ENCODE measurements at regions not wholly inside any gene's neighbourhood (a gene's known extent, or its start where the extent isn't known, plus 50 kb on each side); places are given as distances from the start of the nearest gene placed in this dataset.

DNA sequence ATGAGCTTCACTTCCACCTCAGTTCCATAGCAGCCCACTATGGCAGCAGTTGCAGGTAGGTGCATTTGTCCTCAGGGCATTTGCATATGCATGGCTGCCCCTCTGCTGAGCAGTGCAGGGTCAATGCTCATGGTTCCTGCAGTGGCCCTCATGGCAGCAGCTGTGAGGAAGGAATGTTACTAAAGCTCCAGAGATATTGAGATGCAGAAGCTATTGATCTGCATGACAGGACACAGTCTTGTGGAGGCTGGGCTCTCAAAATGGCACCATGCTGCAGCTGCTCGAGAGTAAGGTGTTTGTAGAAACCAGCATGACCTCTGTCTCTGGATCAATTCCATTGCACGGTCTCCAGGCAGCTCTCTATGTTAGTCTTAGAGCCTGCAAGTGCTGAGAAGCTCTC is 179.2 kb upstream of the PCDH18 start:
- ATAC-seq (ENCODE audit: insufficient read depth, low read depth), result no peak
- no peak overlapping the region for H3K4me3 ChIP-seq (ENCODE audit: low read depth in 1 of 2, low read length in 2 of 2)
- H3K27ac ChIP-seq (ENCODE audit: low read length), result no peak overlapping the region
- H3K36me3 ChIP-seq (ENCODE audit: insufficient read depth, low read length), result no peaks in the 10 kb centered on the region
- no peak for DNase-seq
- H3K79me2 ChIP-seq (ENCODE audit: insufficient read depth, low read length), result no peaks in the 10 kb centered on the region
- H3K4me1 ChIP-seq (ENCODE audit: insufficient read depth, low read length), result no peaks in the 10 kb centered on the region
- H3K27me3 ChIP-seq (ENCODE audit: insufficient read depth, low read length, poor library complexity), result no peaks in the 10 kb centered on the region
- no peak overlapping the region for H2AFZ ChIP-seq (ENCODE audit: low read depth, low read length)
- no peak for TF ChIP-seq EZH2 (IDR thresholded peaks at IDR 0.05; ENCODE audit: borderline replicate concordance, low read depth, low read length, severe bottlenecking)
- no peak overlapping the region for H3K4me2 ChIP-seq (ENCODE audit: insufficient read depth, low read length)
- H4K20me1 ChIP-seq (ENCODE audit: insufficient read depth, low read length), result no peaks in the 10 kb centered on the region
- H3K9me3 ChIP-seq (ENCODE audit: insufficient read depth, low read length, severe bottlenecking), result no peaks in the 10 kb centered on the region
- no peak overlapping the region for H3K9ac ChIP-seq (ENCODE audit: low read depth, low read length)

- DNase-seq (no peak), ATAC-seq (ENCODE audit: insufficient read depth, low read depth) (no peak)
- no peak overlapping the region for H3K4me2 ChIP-seq (ENCODE audit: insufficient read depth, low read length)
- no peaks in the 10 kb centered on the region for H3K9me3 ChIP-seq (ENCODE audit: insufficient read depth, low read length, severe bottlenecking)
- TF ChIP-seq, protein P1, sequence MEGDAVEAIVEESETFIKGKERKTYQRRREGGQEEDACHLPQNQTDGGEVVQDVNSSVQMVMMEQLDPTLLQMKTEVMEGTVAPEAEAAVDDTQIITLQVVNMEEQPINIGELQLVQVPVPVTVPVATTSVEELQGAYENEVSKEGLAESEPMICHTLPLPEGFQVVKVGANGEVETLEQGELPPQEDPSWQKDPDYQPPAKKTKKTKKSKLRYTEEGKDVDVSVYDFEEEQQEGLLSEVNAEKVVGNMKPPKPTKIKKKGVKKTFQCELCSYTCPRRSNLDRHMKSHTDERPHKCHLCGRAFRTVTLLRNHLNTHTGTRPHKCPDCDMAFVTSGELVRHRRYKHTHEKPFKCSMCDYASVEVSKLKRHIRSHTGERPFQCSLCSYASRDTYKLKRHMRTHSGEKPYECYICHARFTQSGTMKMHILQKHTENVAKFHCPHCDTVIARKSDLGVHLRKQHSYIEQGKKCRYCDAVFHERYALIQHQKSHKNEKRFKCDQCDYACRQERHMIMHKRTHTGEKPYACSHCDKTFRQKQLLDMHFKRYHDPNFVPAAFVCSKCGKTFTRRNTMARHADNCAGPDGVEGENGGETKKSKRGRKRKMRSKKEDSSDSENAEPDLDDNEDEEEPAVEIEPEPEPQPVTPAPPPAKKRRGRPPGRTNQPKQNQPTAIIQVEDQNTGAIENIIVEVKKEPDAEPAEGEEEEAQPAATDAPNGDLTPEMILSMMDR (IDR thresholded peaks at IDR 0.05; ENCODE audit: borderline replicate concordance, extremely low read depth, low read length, poor library complexity, severe bottlenecking), result no peak
- no peak for TF ChIP-seq EZH2 (IDR thresholded peaks at IDR 0.05; ENCODE audit: borderline replicate concordance, low read depth, low read length, severe bottlenecking)
- H3K79me2 ChIP-seq (ENCODE audit: insufficient read depth, low read length), result no peaks in the 10 kb centered on the region
- H3K4me3 ChIP-seq (ENCODE audit: low read depth in 1 of 2, low read length in 2 of 2), result no peak overlapping the region
- no peaks in the 10 kb centered on the region for H4K20me1 ChIP-seq (ENCODE audit: insufficient read depth, low read length)
- H3K4me1 ChIP-seq (ENCODE audit: insufficient read depth, low read length), result no peaks in the 10 kb centered on the region
- no peak overlapping the region for H2AFZ ChIP-seq (ENCODE audit: low read depth, low read length)
- H3K27me3 ChIP-seq (ENCODE audit: insufficient read depth, low read length, poor library complexity), result no peaks in the 10 kb centered on the region
- H3K36me3 ChIP-seq (ENCODE audit: insufficient read depth, low read length), result no peaks in the 10 kb centered on the region
- H3K27ac ChIP-seq (ENCODE audit: low read length), result no peak overlapping the region
- H3K9ac ChIP-seq (ENCODE audit: low read depth, low read length), result no peak overlapping the region
These were observed 175.3 kb upstream of the PCDH18 start for GRCh38 chr4:137707626-137708025.

DNA sequence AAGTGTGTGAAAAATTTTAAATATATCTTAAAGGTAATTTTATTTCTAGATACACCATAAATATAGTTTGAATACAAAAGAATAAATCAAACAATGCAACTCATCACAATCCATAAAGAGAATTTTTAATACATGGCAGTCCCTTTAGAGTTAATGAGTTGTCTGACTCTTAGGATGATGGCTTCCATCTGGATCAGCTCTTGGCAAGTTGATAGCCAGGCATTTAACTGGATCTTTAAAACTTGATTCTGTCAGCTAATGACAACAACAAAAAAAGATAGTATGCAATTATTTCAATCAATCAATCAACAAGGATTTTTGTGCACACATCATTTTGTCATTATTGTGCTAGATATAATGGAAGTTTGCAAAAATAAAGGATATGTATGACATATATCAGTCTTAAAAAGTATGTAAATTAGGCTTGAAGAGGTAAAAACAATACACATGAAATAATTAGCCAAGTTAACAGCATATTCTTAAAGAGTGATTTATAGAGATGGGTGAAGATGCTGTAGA is 174.9 kb upstream of the PCDH18 start:
- H3K4me1 ChIP-seq (ENCODE audit: insufficient read depth, low read length), result no peaks in the 10 kb centered on the region

DNA sequence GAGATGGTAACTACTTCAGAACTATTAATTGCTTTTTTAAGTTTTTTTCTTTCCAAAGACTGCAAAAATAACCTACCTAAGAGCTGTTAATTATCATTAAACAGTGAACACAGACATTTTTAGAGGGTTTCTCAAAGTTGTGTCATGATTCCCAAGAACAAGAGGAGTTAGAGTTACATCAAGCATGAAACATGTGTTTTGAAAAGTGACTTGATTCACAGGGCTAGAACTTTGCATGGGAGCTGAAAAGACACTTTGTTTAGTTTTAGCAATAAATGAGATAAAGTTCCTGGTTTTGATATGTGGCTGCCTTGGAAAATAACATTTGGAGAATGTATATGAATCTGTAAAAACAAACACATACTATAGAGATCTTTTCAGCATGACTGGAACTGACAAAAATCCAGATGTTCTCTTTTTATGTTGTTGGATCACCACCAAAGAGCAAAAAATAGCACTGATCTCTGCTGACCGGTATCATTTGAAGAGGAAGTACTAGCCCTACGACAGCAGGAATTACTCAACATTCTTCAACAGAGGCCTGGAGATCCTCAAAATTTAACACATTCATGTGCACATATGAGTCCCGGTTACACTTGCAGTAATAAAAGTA is 173.0 kb upstream of the PCDH18 start:
- Histone ChIP-seq H2AFZ (ENCODE audit: low read depth, low read length) (no peak overlapping the region), H3K27ac (ENCODE audit: low read length) (no peak overlapping the region), H3K9me3 (ENCODE audit: insufficient read depth, low read length, severe bottlenecking) (peaks cover 3% of the 10 kb centered on the region), H4K20me1 (ENCODE audit: insufficient read depth, low read length) (no peaks in the 10 kb centered on the region), H3K79me2 (ENCODE audit: insufficient read depth, low read length) (no peaks in the 10 kb centered on the region), H3K9ac (ENCODE audit: low read depth, low read length) (no peak overlapping the region), H3K36me3 (ENCODE audit: insufficient read depth, low read length) (no peaks in the 10 kb centered on the region), H3K4me1 (ENCODE audit: insufficient read depth, low read length) (no peaks in the 10 kb centered on the region), H3K4me2 (ENCODE audit: insufficient read depth, low read length) (no peak overlapping the region), H3K27me3 (ENCODE audit: insufficient read depth, low read length, poor library complexity) (no peaks in the 10 kb centered on the region), H3K4me3 (ENCODE audit: low read depth in 1 of 2, low read length in 2 of 2) (no peak overlapping the region)
- DNase-seq, result no peak
- TF ChIP-seq, protein P1 (IDR thresholded peaks at IDR 0.05; ENCODE audit: borderline replicate concordance, extremely low read depth, low read length, poor library complexity, severe bottlenecking), result no peak
- no peak for TF ChIP-seq EZH2 (IDR thresholded peaks at IDR 0.05; ENCODE audit: borderline replicate concordance, low read depth, low read length, severe bottlenecking)
- no peak for ATAC-seq (ENCODE audit: insufficient read depth, low read depth)

More for the DNA sequence above, 174.9 kb upstream of the PCDH18 start:
- Histone ChIP-seq H3K27ac (ENCODE audit: low read length) (no peak overlapping the region), H3K9ac (ENCODE audit: low read depth, low read length) (no peak overlapping the region), H3K4me2 (ENCODE audit: insufficient read depth, low read length) (no peak overlapping the region), H3K9me3 (ENCODE audit: insufficient read depth, low read length, severe bottlenecking) (no peaks in the 10 kb centered on the region), H2AFZ (ENCODE audit: low read depth, low read length) (no peak overlapping the region), H3K27me3 (ENCODE audit: insufficient read depth, low read length, poor library complexity) (no peaks in the 10 kb centered on the region), H3K36me3 (ENCODE audit: insufficient read depth, low read length) (no peaks in the 10 kb centered on the region), H3K79me2 (ENCODE audit: insufficient read depth, low read length) (no peaks in the 10 kb centered on the region), H3K4me3 (ENCODE audit: low read depth in 1 of 2, low read length in 2 of 2) (no peak overlapping the region), H4K20me1 (ENCODE audit: insufficient read depth, low read length) (no peaks in the 10 kb centered on the region)
- ATAC-seq (ENCODE audit: insufficient read depth, low read depth) (no peak), DNase-seq (no peak)
- TF ChIP-seq, protein P1 (IDR thresholded peaks at IDR 0.05; ENCODE audit: borderline replicate concordance, extremely low read depth, low read length, poor library complexity, severe bottlenecking), result no peak
- TF ChIP-seq EZH2 (IDR thresholded peaks at IDR 0.05; ENCODE audit: borderline replicate concordance, low read depth, low read length, severe bottlenecking), result no peak
